AG04450 (cell line): ENCODE measurements at regions not wholly inside any gene's neighbourhood (a gene's known extent, or its start where the extent isn't known, plus 50 kb on each side); places are given as distances from the start of the nearest gene placed in this dataset.

Source experiments
- CTCF ChIA-PET: fragments of 300-600, 350-600 bp; formaldehyde crosslinking; extraction: SDS; loops from one replicate; lab custom pipeline; 2022; ENCODE audit warnings: antibody characterized with exemption, inconsistent platforms; lab: Charles Lee
- POLR2A ChIA-PET: fragments of 350-600 bp; formaldehyde crosslinking; extraction: SDS; loops from one replicate; lab custom pipeline; 2021; ENCODE audit warnings: antibody characterized with exemption, inconsistent platforms; lab: Yijun Ruan, JAX
- DNase-seq: peaks from one replicate; pipeline ENCODE4 v3.0.0-alpha.2; 2011; ENCODE audit warnings: low read depth, low spot score
- H3K27ac ChIP-seq: one replicate; pipeline ENCODE4 v1.5.1; 2012; ENCODE audit warnings: low read depth, low read length, control low read depth
- H3K27me3 ChIP-seq: one replicate; pipeline ENCODE4 v1.6.0; 2012; ENCODE audit warnings: low read length; ENCODE audit not compliant: control insufficient read depth, insufficient read depth
- H3K4me3 ChIP-seq: 2 replicates; pipeline ENCODE4 v1.5.1; 2011; ENCODE audit warnings: mild to moderate bottlenecking, low read depth, low read length, control low read depth
- H3K9me3 ChIP-seq: 2 replicates; pipeline ENCODE4 v1.5.1; 2012; ENCODE audit warnings: low read length; ENCODE audit not compliant: control insufficient read depth, insufficient read depth
- CTCF ChIP-seq: IDR thresholded peaks from 2 replicates; pipeline ENCODE4 v1.5.1; 2011; ENCODE audit warnings: low read depth, low read length, control low read depth, inconsistent platforms

DNA sequence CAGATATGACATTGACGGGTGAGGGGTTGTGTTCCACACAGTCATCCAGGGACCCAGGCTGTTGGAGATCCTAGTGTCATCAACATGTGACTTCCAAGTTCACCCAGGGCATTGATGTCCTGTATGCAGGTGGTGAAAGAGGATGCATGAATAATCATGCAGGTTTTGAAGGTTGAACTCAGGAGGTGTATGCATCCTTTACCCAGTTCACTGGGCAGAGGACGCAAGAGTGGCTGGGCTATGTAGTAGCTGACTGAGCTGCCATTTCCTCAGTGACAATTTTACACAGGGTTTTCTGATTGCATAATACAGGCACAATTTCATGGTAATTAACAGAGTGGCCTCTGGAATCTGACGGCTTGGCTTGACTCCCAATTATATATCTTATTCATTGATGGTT, 323.0 kb downstream of the HS3ST1 start:
- POLR2A ChIA-PET, result no interaction called here
- Histone ChIP-seq H3K4me3 (no peak overlapping the region), H3K9me3 (peaks cover 5% of the 10 kb centered on the region; the same call in 1 of the 2 replicates)

DNA sequence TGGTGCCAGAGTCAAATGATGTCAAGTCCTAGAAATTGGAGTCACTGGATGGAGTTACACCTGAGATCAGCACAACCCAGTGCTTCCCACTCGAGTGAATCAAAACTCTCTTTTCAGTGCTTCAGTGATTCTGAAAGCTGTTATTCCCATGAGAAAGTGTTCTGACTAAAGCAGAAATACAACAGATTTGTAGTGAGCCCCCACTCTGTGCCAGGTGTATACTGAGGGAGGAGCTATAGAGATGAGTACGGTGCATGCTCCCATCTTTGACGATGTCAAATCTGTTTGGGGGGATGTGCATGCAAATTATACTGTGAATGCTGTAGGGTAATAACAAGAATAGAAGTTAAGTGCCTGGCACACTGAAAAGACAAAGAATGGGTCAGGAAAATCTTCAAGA, 330.2 kb downstream of the HS3ST1 start:
- no peak overlapping the region for H3K27ac ChIP-seq
- CTCF ChIA-PET, result no interaction called here

More for the DNA sequence above, 323.0 kb downstream of the HS3ST1 start:
- H3K27ac ChIP-seq, result no peak overlapping the region
- no peak for DNase-seq
- no peak for TF ChIP-seq CTCF
- H3K27me3 ChIP-seq, result no peaks in the 10 kb centered on the region
- CTCF ChIA-PET, result no interaction called here

GRCh38 chr4:11097725-11098124, 331.0 kb downstream of the HS3ST1 start:
- ChIA-PET CTCF (no interaction called here), POLR2A (no interaction called here)
- no peak overlapping the region for H3K4me3 ChIP-seq
- H3K9me3 ChIP-seq, result no peaks in the 10 kb centered on the region
- H3K27me3 ChIP-seq, result no peaks in the 10 kb centered on the region
- H3K27ac ChIP-seq, result no peak overlapping the region
- no peak for TF ChIP-seq CTCF
- no peak for DNase-seq

More for the DNA sequence above, 330.2 kb downstream of the HS3ST1 start:
- H3K9me3 ChIP-seq, result no peaks in the 10 kb centered on the region
- no peak overlapping the region for H3K4me3 ChIP-seq
- POLR2A ChIA-PET, result no interaction called here
- no peaks in the 10 kb centered on the region for H3K27me3 ChIP-seq
- DNase-seq, result no peak
- TF ChIP-seq CTCF, result no peak

DNA sequence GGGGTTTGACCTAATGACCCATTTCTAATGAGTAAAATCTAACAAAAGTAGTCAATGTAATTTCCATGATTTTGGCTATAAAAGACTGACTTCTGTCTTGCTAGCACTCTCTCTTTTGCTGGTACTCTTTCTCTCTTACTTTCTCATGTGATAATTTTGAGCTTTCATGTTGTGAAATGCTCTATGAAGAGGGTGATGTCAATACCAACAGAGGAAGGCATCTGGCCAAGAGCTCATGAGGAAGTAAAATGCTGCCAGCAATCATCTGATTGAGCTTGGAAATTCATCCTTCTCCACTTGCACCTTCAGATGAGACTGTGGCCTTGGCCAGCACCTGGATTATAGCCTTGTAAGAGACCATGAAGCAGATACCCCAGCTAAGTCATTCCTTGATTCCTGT, 347.7 kb downstream of the HS3ST1 start:
- Histone ChIP-seq H3K4me3 (no peak overlapping the region), H3K9me3 (no peaks in the 10 kb centered on the region), H3K27ac (no peak overlapping the region), H3K27me3 (no peaks in the 10 kb centered on the region)
- DNase-seq, result no peak
- POLR2A ChIA-PET, result no interaction called here
- TF ChIP-seq CTCF, result no peak
- CTCF ChIA-PET, result no interaction called here

DNA sequence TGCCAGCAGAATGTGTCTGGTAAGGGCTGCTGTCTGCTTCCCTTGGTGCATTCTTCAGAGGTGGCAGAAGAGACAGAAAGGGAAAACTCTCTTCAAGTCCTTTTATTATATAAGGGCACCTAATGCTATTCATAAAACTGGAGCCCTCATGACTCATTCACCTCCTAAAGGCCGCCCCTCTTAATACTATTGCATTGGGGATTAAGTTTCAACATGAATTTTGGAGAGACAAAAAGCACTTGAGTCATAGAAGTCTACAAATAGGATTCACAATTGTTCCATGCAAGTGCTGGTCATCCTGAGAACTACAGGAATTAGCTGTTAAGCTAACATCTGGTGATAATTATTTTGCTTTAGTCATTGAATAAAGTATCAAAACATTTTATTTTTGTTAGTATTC, 349.5 kb downstream of the HS3ST1 start:
- no peak for DNase-seq

More for the DNA sequence above, 349.5 kb downstream of the HS3ST1 start:
- CTCF ChIA-PET, result no interaction called here
- Histone ChIP-seq H3K9me3 (no peaks in the 10 kb centered on the region), H3K27ac (no peak overlapping the region), H3K4me3 (no peak overlapping the region), H3K27me3 (no peaks in the 10 kb centered on the region)
- POLR2A ChIA-PET, result no interaction called here
- no peak for TF ChIP-seq CTCF
